Uterus (tissue), 2 donors: ENCODE measurements at regions not wholly inside any gene's neighbourhood (a gene's known extent, or its start where the extent isn't known, plus 50 kb on each side); places are given as distances from the start of the nearest gene placed in this dataset.

ENCODE experiments used
- CTCF ChIP-seq, 4 experiments: fragments of 200-600 bp in 2 of 4; fragments of 450-650 bp in 2 of 4; sonication (generic) in 2 of 4; IDR thresholded peaks; one replicate each; pipeline ENCODE4 v1.5.1; 2016 to 2019; ENCODE audit warnings: antibody characterized with exemption in 4 of 4, mild to moderate bottlenecking in 2 of 4, moderate library complexity in 1 of 4
- POLR2A ChIP-seq, 2 donors: fragments of 450-650 bp; IDR thresholded peaks; one replicate each; pipeline ENCODE4 v1.6.1; 2016; ENCODE audit warnings: antibody characterized with exemption in 2 of 2, mild to moderate bottlenecking in 1 of 2, moderate library complexity in 1 of 2

- TF ChIP-seq POLR2A (IDR thresholded peaks at IDR 0.05) (no peak), CTCF (IDR thresholded peaks at IDR 0.05) (no peak)
Observed at GRCh38 chrX:10754445-10754844, 134.1 kb upstream of the MID1 start.
